GM23248 (cell line): ENCODE measurements at regions not wholly inside any gene's neighbourhood (a gene's known extent, or its start where the extent isn't known, plus 50 kb on each side); places are given as distances from the start of the nearest gene placed in this dataset.

Experiments
- DNase-seq: peaks from one replicate; pipeline ENCODE4 v3.0.0-alpha.2; 2015
- H2AFZ ChIP-seq: fragments of 200-600 bp; sonication (generic); 2 replicates; pipeline ENCODE4 v1.6.1; 2016; ENCODE audit warnings: antibody characterized with exemption
- H3F3A ChIP-seq: fragments of 200-600 bp; sonication (generic); 2 replicates; pipeline ENCODE4 v1.6.1; 2016; ENCODE audit warnings: mild to moderate bottlenecking, antibody characterized with exemption, mixed run types; ENCODE audit not compliant: insufficient read depth
- H3K27ac ChIP-seq: fragments of 200-600 bp; sonication (generic); 2 replicates; pipeline ENCODE4 v1.5.1; 2016; ENCODE audit warnings: mild to moderate bottlenecking
- H3K27me3 ChIP-seq: fragments of 200-600 bp; sonication (generic); replicated peaks from 2 replicates; pipeline ENCODE4 v1.6.1; 2016; ENCODE audit warnings: mild to moderate bottlenecking; ENCODE audit not compliant: insufficient read depth
- H3K36me3 ChIP-seq: fragments of 200-600 bp; sonication (generic); 2 replicates; pipeline ENCODE4 v1.6.1; 2016; ENCODE audit warnings: low read depth, mild to moderate bottlenecking
- H3K4me1 ChIP-seq: fragments of 200-600 bp; sonication (generic); 2 replicates; pipeline ENCODE4 v1.6.1; 2016; ENCODE audit warnings: mild to moderate bottlenecking; ENCODE audit not compliant: insufficient read depth
- H3K4me2 ChIP-seq: fragments of 200-600 bp; sonication (generic); one replicate; pipeline ENCODE4 v1.6.1; 2016; ENCODE audit warnings: mild to moderate bottlenecking; ENCODE audit not compliant: unreplicated experiment
- H3K4me3 ChIP-seq: fragments of 200-600 bp; sonication (generic); 2 replicates; pipeline ENCODE4 v1.5.1; 2016; ENCODE audit warnings: mild to moderate bottlenecking
- H3K79me2 ChIP-seq: fragments of 200-600 bp; sonication (generic); 2 replicates; pipeline ENCODE4 v1.6.1; 2016; ENCODE audit warnings: mild to moderate bottlenecking; ENCODE audit not compliant: insufficient read depth
- H3K9ac ChIP-seq: fragments of 200-600 bp; sonication (generic); 2 replicates; pipeline ENCODE4 v1.6.1; 2016; ENCODE audit warnings: mild to moderate bottlenecking
- H3K9me2 ChIP-seq: fragments of 200-600 bp; sonication (generic); 2 replicates; pipeline ENCODE4 v1.6.1; 2016; ENCODE audit warnings: mixed run types, mild to moderate bottlenecking, moderate library complexity; ENCODE audit not compliant: insufficient read depth
- H3K9me3 ChIP-seq: fragments of 200-600 bp; sonication (generic); one replicate; pipeline ENCODE4 v1.6.1; 2017; ENCODE audit warnings: low read depth
- H4K20me1 ChIP-seq: fragments of 200-600 bp; sonication (generic); 2 replicates; pipeline ENCODE4 v1.6.0; 2016; ENCODE audit not compliant: insufficient read depth
- EZH2 ChIP-seq: fragments of 200-600 bp; sonication (generic); IDR thresholded peaks from 2 replicates; pipeline ENCODE4 v1.6.1; 2018; ENCODE audit warnings: antibody characterized with exemption, mild to moderate bottlenecking; ENCODE audit not compliant: insufficient read depth, poor library complexity, severe bottlenecking
- EZH2phosphoT487 ChIP-seq: fragments of 200-600 bp; sonication (generic); IDR thresholded peaks from 2 replicates; pipeline ENCODE4 v1.6.1; 2018; ENCODE audit warnings: antibody characterized with exemption, moderate library complexity, mild to moderate bottlenecking, low read depth; ENCODE audit not compliant: insufficient read depth
- WGBS, 2 experiments: methylation state at CpG; one replicate each; pipeline ENCODE4 v1.1.6; 2015 to 2017; ENCODE audit warnings: low lambda C conversion rate in 2 of 2, low coverage in 1 of 2; ENCODE audit errors: missing lambda C conversion rate in 2 of 2; 5-methylcytosine and 5-hydroxymethylcytosine counted together
- in situ Hi-C: fragments of 300-500 bp; cut with MboI; formaldehyde crosslinking; loops from 2 replicates; pipeline ENCODE4 v1.15.0; 2020

GRCh38 chr6:144853603-144854002 lies 568.5 kb downstream of the UTRN start:
- Histone ChIP-seq H2AFZ (no peak overlapping the region), H3K4me1 (no peaks in the 10 kb centered on the region), H3K4me3 (no peak overlapping the region), H3K79me2 (no peaks in the 10 kb centered on the region), H3K9me3 (no peaks in the 10 kb centered on the region), H3K36me3 (peaks cover 25% of the 10 kb centered on the region), H3K9ac (no peak overlapping the region), H3K27me3 (no peaks in the 10 kb centered on the region), H3F3A (no peaks in the 10 kb centered on the region), H3K4me2 (no peak overlapping the region), H3K9me2 (no peaks in the 10 kb centered on the region), H4K20me1 (no peaks in the 10 kb centered on the region), H3K27ac (no peak overlapping the region)
- in situ Hi-C loops = no loop called here
- WGBS, 2 experiments = 86 to 90% methylated on average over 4 of the region's 4 CpGs
- TF ChIP-seq EZH2 (no peak), EZH2phosphoT487 (no peak)
- no peak for DNase-seq

DNA sequence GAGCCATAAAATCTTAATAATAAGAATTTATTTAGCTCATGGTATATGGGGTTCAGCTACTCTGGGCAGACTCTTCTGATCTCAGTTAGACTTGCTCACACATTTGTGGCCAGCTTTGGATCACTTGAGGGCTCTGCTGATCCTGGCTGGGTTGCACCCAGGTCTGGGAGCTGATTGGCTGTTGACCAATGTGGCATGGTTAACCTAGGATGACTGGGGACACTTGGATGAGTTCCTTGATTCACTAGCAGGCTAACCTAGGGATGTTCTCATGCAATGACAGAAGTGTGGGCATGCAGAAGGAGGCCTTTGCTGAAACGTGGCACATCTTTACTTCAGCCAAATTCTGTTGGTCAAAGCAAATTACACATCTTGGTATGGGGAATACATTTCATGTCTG lies 569.5 kb downstream of the UTRN start:
- Histone ChIP-seq H3F3A (no peaks in the 10 kb centered on the region), H4K20me1 (no peaks in the 10 kb centered on the region), H3K4me1 (no peaks in the 10 kb centered on the region), H3K27me3 (no peaks in the 10 kb centered on the region), H3K27ac (no peak overlapping the region), H3K9ac (no peak overlapping the region), H3K36me3 (peaks cover 25% of the 10 kb centered on the region), H3K79me2 (no peaks in the 10 kb centered on the region), H3K9me2 (no peaks in the 10 kb centered on the region), H3K4me2 (no peak overlapping the region), H2AFZ (no peak overlapping the region), H3K9me3 (no peaks in the 10 kb centered on the region), H3K4me3 (no peak overlapping the region)
- in situ Hi-C loops = no loop called here
- no peak for DNase-seq
- TF ChIP-seq EZH2 (no peak), EZH2phosphoT487 (no peak)
- 48 to 59% methylated on average over 1 of the region's 1 CpG for WGBS, 2 experiments

DNA sequence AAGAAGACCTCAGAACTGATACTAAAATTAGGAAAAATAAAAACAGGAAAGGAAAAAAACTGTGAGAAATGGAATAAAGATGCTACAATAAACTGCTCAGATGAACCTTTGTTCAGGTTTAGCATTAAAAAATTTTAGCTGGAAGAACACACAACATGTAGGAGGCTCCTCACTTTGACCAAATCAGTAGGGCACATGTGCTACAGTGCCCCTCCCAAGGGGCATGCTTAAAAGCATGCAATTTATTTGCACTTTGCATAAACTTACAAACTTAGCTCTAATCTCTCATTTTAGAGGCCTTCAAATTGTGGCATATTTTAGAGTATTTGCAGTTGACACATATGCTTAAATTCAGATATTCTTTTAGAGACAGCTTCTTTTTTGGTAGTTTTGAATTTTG lies 570.2 kb downstream of the UTRN start:
- no peak overlapping the region for H3K4me3 ChIP-seq
- in situ Hi-C loops = no loop called here
- H3K4me2 ChIP-seq = no peak overlapping the region

GRCh38 chr6:144855812-144856531 lies 570.8 kb downstream of the UTRN start:
- H3K27me3 ChIP-seq = no peaks in the 10 kb centered on the region
- H3K27ac ChIP-seq = no peak overlapping the region
- no peaks in the 10 kb centered on the region for H3F3A ChIP-seq
- peaks cover 21% of the 10 kb centered on the region for H3K36me3 ChIP-seq
- no peaks in the 10 kb centered on the region for H4K20me1 ChIP-seq
- H3K9me3 ChIP-seq = no peaks in the 10 kb centered on the region
- H3K4me3 ChIP-seq = no peak overlapping the region
- no peak overlapping the region for H3K4me2 ChIP-seq
- no peak overlapping the region for H3K9ac ChIP-seq
- H2AFZ ChIP-seq = no peak overlapping the region
- in situ Hi-C loops = no loop called here
- H3K9me2 ChIP-seq = no peaks in the 10 kb centered on the region
- WGBS, 2 experiments = 89 to 91% methylated on average over 2 of the region's 2 CpGs
- no peaks in the 10 kb centered on the region for H3K4me1 ChIP-seq
- H3K79me2 ChIP-seq = no peaks in the 10 kb centered on the region
- no peak for TF ChIP-seq EZH2phosphoT487
- no peak for TF ChIP-seq EZH2
- no peak for DNase-seq

More for the DNA sequence above, 570.2 kb downstream of the UTRN start:
- Histone ChIP-seq H3K27me3 (no peaks in the 10 kb centered on the region), H3K9me2 (no peaks in the 10 kb centered on the region), H3K9me3 (no peaks in the 10 kb centered on the region), H3K4me1 (no peaks in the 10 kb centered on the region), H4K20me1 (no peaks in the 10 kb centered on the region), H3K36me3 (peaks cover 25% of the 10 kb centered on the region), H2AFZ (no peak overlapping the region), H3K9ac (no peak overlapping the region), H3F3A (no peaks in the 10 kb centered on the region), H3K27ac (no peak overlapping the region), H3K79me2 (no peaks in the 10 kb centered on the region)
- TF ChIP-seq EZH2phosphoT487 (no peak), EZH2 (no peak)
- DNase-seq = no peak

GRCh38 chr6:144856622-144857021 lies 571.5 kb downstream of the UTRN start:
- no peak overlapping the region for H3K4me3 ChIP-seq
- H3K27me3 ChIP-seq = no peaks in the 10 kb centered on the region
- H3K9me2 ChIP-seq = no peaks in the 10 kb centered on the region
- H3K9me3 ChIP-seq = no peaks in the 10 kb centered on the region
- WGBS, 2 experiments = 99% methylated on average over 3 of the region's 3 CpGs
- no peak overlapping the region for H3K9ac ChIP-seq
- H3K36me3 ChIP-seq = peaks cover 15% of the 10 kb centered on the region
- TF ChIP-seq EZH2phosphoT487 (no peak), EZH2 (no peak)
- H3K79me2 ChIP-seq = no peaks in the 10 kb centered on the region
- no peak for DNase-seq
- H3K4me1 ChIP-seq = no peaks in the 10 kb centered on the region
- H2AFZ ChIP-seq = no peak overlapping the region
- H4K20me1 ChIP-seq = no peaks in the 10 kb centered on the region
- no peaks in the 10 kb centered on the region for H3F3A ChIP-seq
- in situ Hi-C loops = no loop called here
- no peak overlapping the region for H3K27ac ChIP-seq
- no peak overlapping the region for H3K4me2 ChIP-seq
